OCI-LY7 (cell line): ENCODE measurements at regions not wholly inside any gene's neighbourhood (a gene's known extent, or its start where the extent isn't known, plus 50 kb on each side); places are given as distances from the start of the nearest gene placed in this dataset.

Experiments
- CTCF ChIP-seq: fragments of 200-600 bp; sonication (generic); conservative IDR thresholded peaks from 2 replicates; pipeline ENCODE4 v1.5.1; 2014; ENCODE audit warnings: mild to moderate bottlenecking, antibody characterized with exemption, low read length, moderate library complexity, mixed read lengths
- EZH2phosphoT487 ChIP-seq: fragments of 200-600 bp; sonication (generic); IDR thresholded peaks from 2 replicates; pipeline ENCODE4 v1.6.1; 2018; ENCODE audit warnings: low read depth, borderline replicate concordance, mild to moderate bottlenecking, mixed run types, antibody characterized with exemption, low read length, moderate library complexity, mixed read lengths

- TF ChIP-seq CTCF (no peak), EZH2phosphoT487 (no peak)
Observed at GRCh38 chr15:94909510-94909909, 678.1 kb downstream of the MCTP2 start.
